Osteocyte (in vitro differentiated cells): ENCODE measurements at regions not wholly inside any gene's neighbourhood (a gene's known extent, or its start where the extent isn't known, plus 50 kb on each side); places are given as distances from the start of the nearest gene placed in this dataset.
"Not testable (repeated sequence)": the region's sequence is repeated elsewhere in the genome, so short reads cannot be mapped to it uniquely, and the experiment has no call there.

Experiments
- DNase-seq: peaks from one replicate; pipeline ENCODE4 v3.0.0; 2021; ENCODE audit warnings: mixed read lengths; ENCODE audit not compliant: unreplicated experiment; ENCODE audit errors: extremely low spot score
- H3K27ac Mint-ChIP-seq: one replicate; pipeline ENCODE4 v1.8.0; 2021; ENCODE audit warnings: mild to moderate bottlenecking, mixed read lengths; ENCODE audit not compliant: unreplicated experiment
- H3K27me3 Mint-ChIP-seq: one replicate; pipeline ENCODE4 v1.8.0; 2021; ENCODE audit warnings: mixed read lengths; ENCODE audit not compliant: unreplicated experiment
- H3K36me3 Mint-ChIP-seq: one replicate; pipeline ENCODE4 v1.8.0; 2021; ENCODE audit warnings: mixed read lengths; ENCODE audit not compliant: unreplicated experiment
- H3K4me1 Mint-ChIP-seq: one replicate; pipeline ENCODE4 v1.8.0; 2021; ENCODE audit warnings: mixed read lengths; ENCODE audit not compliant: unreplicated experiment
- H3K4me3 Mint-ChIP-seq: one replicate; pipeline ENCODE4 v1.8.0; 2021; ENCODE audit warnings: mild to moderate bottlenecking, moderate library complexity, mixed read lengths; ENCODE audit not compliant: unreplicated experiment
- H3K9me3 Mint-ChIP-seq: one replicate; pipeline ENCODE4 v1.8.0; 2021; ENCODE audit warnings: mixed read lengths; ENCODE audit not compliant: unreplicated experiment
- TF ChIP-seq, protein P1 (sequence below): fragments of 200-600 bp; sonication (generic); IDR thresholded peaks from 2 replicates; pipeline ENCODE4 v1.5.0; 2021; ENCODE audit warnings: antibody characterized with exemption, mild to moderate bottlenecking, moderate library complexity

DNA sequence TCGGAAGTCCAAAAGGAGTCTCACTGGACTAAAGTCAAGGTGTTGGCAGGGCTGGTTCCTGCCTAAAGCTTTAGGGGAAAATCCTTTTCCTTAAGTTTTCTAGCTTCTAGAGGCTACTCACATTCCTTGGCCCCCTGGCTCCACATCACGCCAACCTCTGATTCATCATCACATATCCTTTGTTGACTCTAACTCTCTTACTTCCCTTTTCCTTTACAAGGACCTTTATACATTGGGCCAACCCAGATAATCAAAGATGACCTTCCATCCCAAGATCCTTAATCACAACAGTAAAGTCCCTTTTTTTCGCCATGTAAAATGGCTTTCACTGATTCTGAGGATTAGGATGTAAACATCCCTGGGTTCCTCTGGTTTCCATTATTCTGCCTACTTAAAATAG is 146.4 kb upstream of the DCAF8L1 start:
- Mint-ChIP-seq H3K9me3 (peaks cover 5% of the 10 kb centered on the region), H3K4me1 (peaks cover 15% of the 10 kb centered on the region)

DNA sequence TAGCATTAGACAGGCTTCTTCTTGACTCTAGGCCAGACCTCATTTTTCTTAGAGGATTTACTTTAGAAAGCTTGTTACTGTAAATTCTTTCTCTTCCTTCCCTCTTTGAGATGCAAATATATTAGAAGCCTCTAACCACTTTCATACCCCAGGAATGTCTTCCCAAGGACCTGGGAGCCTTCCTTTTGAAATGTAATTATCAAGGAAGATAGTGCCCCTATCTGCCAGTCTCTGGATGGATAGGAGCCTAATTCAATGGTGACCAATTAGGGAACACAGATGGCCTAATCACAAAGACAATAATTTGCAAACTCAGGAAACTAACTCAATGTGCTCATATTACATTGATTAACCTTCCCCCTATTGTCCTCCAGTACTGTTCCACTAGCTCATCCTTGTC is 145.6 kb upstream of the DCAF8L1 start:
- Mint-ChIP-seq H3K9me3 (peaks cover 5% of the 10 kb centered on the region), H3K27me3 (no peaks in the 10 kb centered on the region), H3K4me3 (no peak overlapping the region), H3K27ac (no peak overlapping the region), H3K36me3 (no peaks in the 10 kb centered on the region), H3K4me1 (peaks cover 15% of the 10 kb centered on the region)
- DNase-seq, result no peak
- TF ChIP-seq, protein P1, sequence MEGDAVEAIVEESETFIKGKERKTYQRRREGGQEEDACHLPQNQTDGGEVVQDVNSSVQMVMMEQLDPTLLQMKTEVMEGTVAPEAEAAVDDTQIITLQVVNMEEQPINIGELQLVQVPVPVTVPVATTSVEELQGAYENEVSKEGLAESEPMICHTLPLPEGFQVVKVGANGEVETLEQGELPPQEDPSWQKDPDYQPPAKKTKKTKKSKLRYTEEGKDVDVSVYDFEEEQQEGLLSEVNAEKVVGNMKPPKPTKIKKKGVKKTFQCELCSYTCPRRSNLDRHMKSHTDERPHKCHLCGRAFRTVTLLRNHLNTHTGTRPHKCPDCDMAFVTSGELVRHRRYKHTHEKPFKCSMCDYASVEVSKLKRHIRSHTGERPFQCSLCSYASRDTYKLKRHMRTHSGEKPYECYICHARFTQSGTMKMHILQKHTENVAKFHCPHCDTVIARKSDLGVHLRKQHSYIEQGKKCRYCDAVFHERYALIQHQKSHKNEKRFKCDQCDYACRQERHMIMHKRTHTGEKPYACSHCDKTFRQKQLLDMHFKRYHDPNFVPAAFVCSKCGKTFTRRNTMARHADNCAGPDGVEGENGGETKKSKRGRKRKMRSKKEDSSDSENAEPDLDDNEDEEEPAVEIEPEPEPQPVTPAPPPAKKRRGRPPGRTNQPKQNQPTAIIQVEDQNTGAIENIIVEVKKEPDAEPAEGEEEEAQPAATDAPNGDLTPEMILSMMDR, result no peak

More for the DNA sequence above, 146.4 kb upstream of the DCAF8L1 start:
- Mint-ChIP-seq H3K27ac (no peak overlapping the region), H3K4me3 (no peak overlapping the region), H3K36me3 (no peaks in the 10 kb centered on the region), H3K27me3 (no peaks in the 10 kb centered on the region)
- TF ChIP-seq, protein P1, result no peak
- DNase-seq, result no peak

DNA sequence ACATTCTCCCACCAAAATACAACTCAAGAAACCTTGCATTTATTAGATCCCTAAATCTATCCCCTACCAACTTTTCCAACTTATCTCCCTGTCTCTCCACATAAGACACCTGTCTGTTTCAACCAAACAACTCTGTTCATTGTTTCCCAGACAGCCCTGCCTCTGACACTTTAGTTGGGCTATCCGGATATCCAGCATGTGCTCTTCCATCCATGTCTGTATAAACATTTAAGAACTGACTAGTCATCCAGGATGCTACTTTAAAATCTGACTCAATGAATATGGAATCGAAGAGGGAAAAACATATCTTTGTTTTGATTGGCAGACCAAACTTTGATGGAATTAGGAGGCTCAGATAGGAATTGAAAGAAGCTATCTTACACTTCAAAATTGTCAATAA is 143.2 kb upstream of the DCAF8L1 start:
- H3K9me3 Mint-ChIP-seq, result peaks cover 5% of the 10 kb centered on the region
- TF ChIP-seq, protein P1, result no peak
- H3K4me3 Mint-ChIP-seq, result no peak overlapping the region

DNA sequence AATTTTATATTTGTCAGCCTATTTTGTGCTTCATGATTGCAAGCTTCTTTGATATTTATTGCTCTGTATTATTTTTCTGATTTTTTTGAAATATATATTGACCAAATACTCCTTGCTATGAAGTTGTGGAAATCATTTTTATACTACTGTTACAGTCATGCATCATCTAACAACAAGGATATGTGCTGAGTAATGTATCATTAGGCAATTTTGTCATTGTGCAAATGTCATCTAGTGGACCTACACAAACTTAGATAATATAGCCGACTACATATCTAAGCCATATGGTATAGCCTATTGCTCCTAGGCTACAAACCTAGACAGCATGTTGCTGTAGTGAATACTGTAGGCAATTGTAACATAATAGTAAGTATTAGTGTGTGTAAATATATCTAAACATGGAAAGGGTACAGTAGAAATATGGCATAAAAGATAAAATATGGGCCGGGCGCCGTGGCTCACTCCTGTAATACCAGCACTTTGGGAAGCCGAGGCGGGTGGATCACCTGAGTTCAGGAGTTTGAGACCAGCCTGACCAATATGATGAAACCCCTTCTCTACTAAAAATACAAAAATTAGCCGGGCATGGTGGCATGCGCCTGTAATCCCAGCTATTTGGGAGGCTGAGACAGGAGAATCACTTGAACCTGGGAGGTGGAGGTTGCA is 139.5 kb upstream of the DCAF8L1 start:
- not testable (repeated sequence) for H3K4me3 Mint-ChIP-seq, H3K27ac Mint-ChIP-seq, DNase-seq, H3K9me3 Mint-ChIP-seq, H3K36me3 Mint-ChIP-seq, H3K27me3 Mint-ChIP-seq
- peaks cover 14% of the 10 kb centered on the region for H3K4me1 Mint-ChIP-seq

More for the DNA sequence above, 143.2 kb upstream of the DCAF8L1 start:
- Mint-ChIP-seq H3K27ac (peak overlapping the region; percentile 59), H3K4me1 (peaks cover 15% of the 10 kb centered on the region), H3K27me3 (no peaks in the 10 kb centered on the region), H3K36me3 (no peaks in the 10 kb centered on the region)
- DNase-seq, result no peak

DNA sequence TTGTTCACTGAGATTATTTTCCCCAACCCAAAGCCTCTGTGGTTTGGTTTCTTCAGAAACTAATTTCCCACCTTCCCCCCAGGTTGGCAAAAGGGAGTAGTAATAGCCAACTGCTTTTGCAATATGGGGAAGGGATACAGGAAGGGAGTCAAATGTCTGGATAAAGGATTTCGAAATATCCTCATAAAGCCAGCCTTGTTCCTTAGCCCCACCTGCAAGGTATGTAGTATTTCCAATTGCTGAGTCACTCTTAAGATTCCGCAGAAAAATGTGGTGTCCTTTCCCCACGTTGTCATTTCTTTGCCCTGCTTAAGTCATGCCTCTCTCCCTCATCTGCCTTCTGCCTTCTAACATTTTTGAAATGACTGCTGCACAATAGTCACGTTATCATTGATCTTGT is 138.8 kb upstream of the DCAF8L1 start:
- Mint-ChIP-seq H3K36me3 (no peaks in the 10 kb centered on the region), H3K9me3 (no peaks in the 10 kb centered on the region), H3K4me3 (no peak overlapping the region), H3K27me3 (no peaks in the 10 kb centered on the region), H3K27ac (no peak overlapping the region), H3K4me1 (peaks cover 9% of the 10 kb centered on the region)
- TF ChIP-seq, protein P1, result no peak
- DNase-seq, result no peak
